SK-N-SH treated with all-trans-retinoic acid at 6 μM for 48 hours (cell line): ENCODE measurements at regions not wholly inside any gene's neighbourhood (a gene's known extent, or its start where the extent isn't known, plus 50 kb on each side); places are given as distances from the start of the nearest gene placed in this dataset.

Source experiments
- ATAC-seq: fragments of 200-7000 bp; cut with Tn5 transposase; 3 replicates; pipeline ENCODE4 v1.9.1; 2020; ENCODE audit warnings: mild to moderate bottlenecking, moderate library complexity
- ARNTL ChIP-seq: fragments of 450-650 bp; formaldehyde crosslinking; IDR thresholded peaks from 2 replicates; pipeline ENCODE4 v1.5.0; 2020; ENCODE audit warnings: low read depth, mild to moderate bottlenecking, moderate library complexity, borderline replicate concordance
- BACH2 ChIP-seq: fragments of 250-450 bp; sonication (Bioruptor Pico); IDR thresholded peaks from 2 replicates; pipeline ENCODE4 v1.9.0; 2021; ENCODE audit warnings: mild to moderate bottlenecking, borderline replicate concordance
- CREB5 ChIP-seq: fragments of 250-450 bp; sonication (Bioruptor Pico); IDR thresholded peaks from 2 replicates; pipeline ENCODE4 v1.5.1; 2020; ENCODE audit warnings: low read depth, mild to moderate bottlenecking, moderate library complexity
- CSDC2 ChIP-seq: fragments of 250-450 bp; sonication (Bioruptor Pico); IDR thresholded peaks from 2 replicates; pipeline ENCODE4 v1.5.0; 2020; ENCODE audit warnings: mild to moderate bottlenecking, moderate library complexity
- ESRRG ChIP-seq: fragments of 250-450 bp; sonication (Bioruptor Pico); IDR thresholded peaks from 2 replicates; pipeline ENCODE4 v1.6.1; 2021; ENCODE audit warnings: mild to moderate bottlenecking
- GLIS3 ChIP-seq: fragments of 250-450 bp; sonication (Bioruptor Pico); IDR thresholded peaks from 2 replicates; pipeline ENCODE4 v1.5.0; 2020; ENCODE audit warnings: mild to moderate bottlenecking, moderate library complexity
- ISL1 ChIP-seq: fragments of 250-450 bp; sonication (Bioruptor Pico); IDR thresholded peaks from 2 replicates; pipeline ENCODE4 v2.1.2; 2022; ENCODE audit warnings: mild to moderate bottlenecking, moderate library complexity
- OSR1 ChIP-seq: fragments of 250-450 bp; sonication (Bioruptor Pico); IDR thresholded peaks from 2 replicates; pipeline ENCODE4 v1.8.0; 2022; ENCODE audit warnings: moderate library complexity, mild to moderate bottlenecking, inconsistent platforms
- PATZ1 ChIP-seq: fragments of 250-450 bp; sonication (Bioruptor Pico); IDR thresholded peaks from 2 replicates; pipeline ENCODE4 v1.8.0; 2020; ENCODE audit warnings: mild to moderate bottlenecking, moderate library complexity, borderline replicate concordance
- PPARA ChIP-seq: fragments of 250-450 bp; sonication (Bioruptor Pico); IDR thresholded peaks from 2 replicates; pipeline ENCODE4 v1.5.0; 2020; ENCODE audit warnings: mild to moderate bottlenecking, borderline replicate concordance
- RARB ChIP-seq: fragments of 250-450 bp; sonication (Bioruptor Pico); IDR thresholded peaks from 2 replicates; pipeline ENCODE4 v1.8.0; 2021; ENCODE audit warnings: mild to moderate bottlenecking, moderate library complexity
- SNAI2 ChIP-seq: fragments of 250-450 bp; sonication (Bioruptor Pico); IDR thresholded peaks from 2 replicates; pipeline ENCODE4 v1.5.0; 2020; ENCODE audit warnings: mild to moderate bottlenecking, moderate library complexity
- TCF4 ChIP-seq: fragments of 250-450 bp; sonication (Bioruptor Pico); IDR thresholded peaks from 2 replicates; pipeline ENCODE4 v1.8.0; 2021; ENCODE audit warnings: mild to moderate bottlenecking, moderate library complexity, borderline replicate concordance
- TOX ChIP-seq: fragments of 250-450 bp; sonication (Bioruptor Pico); IDR thresholded peaks from 2 replicates; pipeline ENCODE4 v1.8.0; 2021; ENCODE audit warnings: mild to moderate bottlenecking, moderate library complexity, borderline replicate concordance
- TSHZ2 ChIP-seq: fragments of 250-450 bp; sonication (Bioruptor Pico); IDR thresholded peaks from 2 replicates; pipeline ENCODE4 v1.5.0; 2020; ENCODE audit warnings: mild to moderate bottlenecking, moderate library complexity
- ZC3H10 ChIP-seq: fragments of 250-450 bp; sonication (Bioruptor Pico); IDR thresholded peaks from 2 replicates; pipeline ENCODE4 v1.5.1; 2021; ENCODE audit warnings: mild to moderate bottlenecking, moderate library complexity
- ZFP3 ChIP-seq: fragments of 250-450 bp; sonication (Bioruptor Pico); IDR thresholded peaks from 2 replicates; pipeline ENCODE4 v1.5.0; 2020; ENCODE audit warnings: mild to moderate bottlenecking, moderate library complexity
- ZFP30 ChIP-seq: fragments of 450-650 bp; formaldehyde crosslinking; IDR thresholded peaks from 2 replicates; pipeline ENCODE4 v1.5.0; 2022; ENCODE audit warnings: mild to moderate bottlenecking, moderate library complexity
- ZNF565 ChIP-seq: fragments of 450-650 bp; formaldehyde crosslinking; conservative IDR thresholded peaks from 2 replicates; pipeline ENCODE4 v1.5.0; 2020; ENCODE audit warnings: low read depth, mild to moderate bottlenecking, moderate library complexity
- ZNF70 ChIP-seq: fragments of 450-650 bp; formaldehyde crosslinking; IDR thresholded peaks from 2 replicates; pipeline ENCODE4 v1.5.0; 2020; ENCODE audit warnings: mild to moderate bottlenecking, moderate library complexity
- ZNF8 ChIP-seq: fragments of 450-650 bp; formaldehyde crosslinking; IDR thresholded peaks from 2 replicates; pipeline ENCODE4 v1.5.0; 2020; ENCODE audit warnings: mild to moderate bottlenecking, moderate library complexity
- TF ChIP-seq, protein P1 (sequence below): fragments of 250-450 bp; sonication (Bioruptor Pico); IDR thresholded peaks from 2 replicates; pipeline ENCODE4 v1.5.1; 2021; ENCODE audit warnings: mild to moderate bottlenecking, moderate library complexity

GRCh38 chr16:65958086-65958485 is 408.4 kb upstream of the CDH5 start:
- ATAC-seq = no peak
- TF ChIP-seq ISL1 (CRISPR knock-in tag) (no peak), OSR1 (CRISPR knock-in tag) (no peak), SNAI2 (CRISPR knock-in tag) (no peak), TOX (CRISPR knock-in tag) (no peak), GLIS3 (CRISPR knock-in tag) (no peak), PPARA (CRISPR knock-in tag) (no peak), ZNF70 (CRISPR knock-in tag) (no peak), PATZ1 (CRISPR knock-in tag) (no peak), ESRRG (no peak), RARB (CRISPR knock-in tag) (no peak), ZFP30 (no peak), CREB5 (no peak), ZNF565 (CRISPR knock-in tag) (no peak), CSDC2 (CRISPR knock-in tag) (no peak), ZNF8 (CRISPR knock-in tag) (no peak), ARNTL (CRISPR knock-in tag) (no peak)
- TF ChIP-seq, protein P1, sequence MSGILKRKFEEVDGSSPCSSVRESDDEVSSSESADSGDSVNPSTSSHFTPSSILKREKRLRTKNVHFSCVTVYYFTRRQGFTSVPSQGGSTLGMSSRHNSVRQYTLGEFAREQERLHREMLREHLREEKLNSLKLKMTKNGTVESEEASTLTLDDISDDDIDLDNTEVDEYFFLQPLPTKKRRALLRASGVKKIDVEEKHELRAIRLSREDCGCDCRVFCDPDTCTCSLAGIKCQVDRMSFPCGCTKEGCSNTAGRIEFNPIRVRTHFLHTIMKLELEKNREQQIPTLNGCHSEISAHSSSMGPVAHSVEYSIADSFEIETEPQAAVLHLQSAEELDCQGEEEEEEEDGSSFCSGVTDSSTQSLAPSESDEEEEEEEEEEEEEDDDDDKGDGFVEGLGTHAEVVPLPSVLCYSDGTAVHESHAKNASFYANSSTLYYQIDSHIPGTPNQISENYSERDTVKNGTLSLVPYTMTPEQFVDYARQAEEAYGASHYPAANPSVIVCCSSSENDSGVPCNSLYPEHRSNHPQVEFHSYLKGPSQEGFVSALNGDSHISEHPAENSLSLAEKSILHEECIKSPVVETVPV (CRISPR knock-in tag) = no peak

DNA sequence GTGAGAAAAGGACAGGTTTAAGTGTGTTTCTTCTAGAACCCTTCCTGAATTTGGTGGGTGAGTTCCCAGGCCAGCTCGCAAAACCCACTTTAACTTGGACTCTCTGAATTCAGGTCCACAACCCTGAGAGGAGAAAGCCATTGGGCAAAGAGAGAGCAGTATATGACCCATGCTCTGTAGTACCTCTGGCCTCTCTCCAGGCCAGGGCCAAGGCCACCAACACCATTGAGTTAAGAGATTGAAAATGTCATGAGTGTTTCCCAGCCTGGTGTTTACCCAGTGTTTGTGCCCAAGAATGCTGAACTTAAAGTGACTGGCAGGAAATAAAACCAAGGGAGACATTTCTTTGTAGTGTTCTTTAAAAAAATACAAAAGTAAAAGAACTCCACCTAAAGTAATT is 410.4 kb upstream of the CDH5 start:
- TF ChIP-seq ZC3H10 (CRISPR knock-in tag) = no peak
- TF ChIP-seq TSHZ2 (CRISPR knock-in tag) = no peak
- TF ChIP-seq CREB5 = no peak
- TF ChIP-seq, protein P1 (CRISPR knock-in tag) = no peak
- TF ChIP-seq ZFP3 (CRISPR knock-in tag) = no peak
- TF ChIP-seq BACH2 (CRISPR knock-in tag) = no peak
- TF ChIP-seq ARNTL (CRISPR knock-in tag) = no peak
- TF ChIP-seq GLIS3 (CRISPR knock-in tag) = no peak
- no peak for TF ChIP-seq ZNF565 (CRISPR knock-in tag)
- TF ChIP-seq CSDC2 (CRISPR knock-in tag) = no peak
- TF ChIP-seq RARB (CRISPR knock-in tag) = no peak
- TF ChIP-seq TCF4 (CRISPR knock-in tag) = no peak
- TF ChIP-seq, all 23 proteins: peak for 0
- ATAC-seq = no peak
